ENCODE measurements at regions not wholly inside any gene's neighbourhood (a gene's known extent, or its start where the extent isn't known, plus 50 kb on each side); places are given as distances from the start of the nearest gene placed in this dataset.

- no peak for DNase-seq (ENCODE audit: low spot score)
- no peak for TF ChIP-seq CTCF (IDR thresholded peaks at IDR 0.05; ENCODE audit: extremely low read depth, insufficient read depth, missing control alignments)
- in situ Hi-C loops (cut with MboI; ENCODE audit: low pct_unique_long_range_greater_than_20kb, low sequenced_read_pairs, unreplicated experiment), result loop anchor here (10.0 kb wide), 1 partner anchor 755 kb away; no protein-coding TSS in a partner anchor
Observed at GRCh38 chr5:96609369-96609768, 52.8 kb upstream of the CAST start.

GRCh38 chr5:96610747-96611146 lies 51.4 kb upstream of the CAST start:
- no peak for DNase-seq (ENCODE audit: low spot score)
- in situ Hi-C loops (cut with MboI; ENCODE audit: low pct_unique_long_range_greater_than_20kb, low sequenced_read_pairs, unreplicated experiment), result no loop called here

GRCh38 chr5:96611946-96612345 lies 50.2 kb upstream of the CAST start:
- no peak for TF ChIP-seq CTCF (IDR thresholded peaks at IDR 0.05; ENCODE audit: extremely low read depth, insufficient read depth, missing control alignments)
- DNase-seq (ENCODE audit: low spot score), result no peak
- in situ Hi-C loops (cut with MboI; ENCODE audit: low pct_unique_long_range_greater_than_20kb, low sequenced_read_pairs, unreplicated experiment), result no loop called here

More at GRCh38 chr5:96610747-96611146, 51.4 kb upstream of the CAST start:
- TF ChIP-seq CTCF (IDR thresholded peaks at IDR 0.05; ENCODE audit: extremely low read depth, insufficient read depth, missing control alignments), result no peak

All from GM13977 (cell line).